HEK293 (cell line): ENCODE measurements at regions not wholly inside any gene's neighbourhood (a gene's known extent, or its start where the extent isn't known, plus 50 kb on each side); places are given as distances from the start of the nearest gene placed in this dataset.

ENCODE experiments used
- CTCF ChIA-PET: fragments of 350-600 bp; formaldehyde crosslinking; extraction: SDS; loops from one replicate; lab custom pipeline; 2021; ENCODE audit warnings: antibody characterized with exemption; lab: Yijun Ruan, JAX
- POLR2A ChIA-PET: fragments of 300-600 bp; formaldehyde crosslinking; extraction: SDS; loops from one replicate; lab custom pipeline; 2020; ENCODE audit warnings: antibody characterized with exemption, inconsistent platforms; lab: Yijun Ruan, JAX
- H3K27ac ChIP-seq: fragments of 200-500 bp; sonication (Bioruptor generic); 2 replicates; pipeline ENCODE4 v1.5.1; 2014; ENCODE audit warnings: low read depth, low read length, control low read depth, inconsistent platforms; ENCODE audit errors: extremely low read depth
- H3K36me3 ChIP-seq, 2 experiments: fragments of 200-500 bp in 1 of 2; sonication (Bioruptor generic) in 1 of 2; 1 replicate in 1 of 2; 2 replicates in 1 of 2; pipeline ENCODE4 v1.5.1; 2014 to 2017; ENCODE audit warnings: inconsistent platforms in 2 of 2, low read length in 2 of 2; ENCODE audit not compliant: control insufficient read depth in 2 of 2, insufficient read depth in 1 of 2
- H3K4me1 ChIP-seq: fragments of 200-500 bp; sonication (Bioruptor generic); 2 replicates; pipeline ENCODE4 v1.5.1; 2014; ENCODE audit warnings: mild to moderate bottlenecking, low read length, inconsistent platforms; ENCODE audit not compliant: control insufficient read depth, insufficient read depth
- H3K4me3 ChIP-seq: 2 replicates; pipeline ENCODE4 v1.5.1; 2011; ENCODE audit warnings: low read depth, mild to moderate bottlenecking, control low read depth, low read length, moderate library complexity
- H3K9me3 ChIP-seq: fragments of 200-500 bp; sonication (Bioruptor generic); 2 replicates; pipeline ENCODE4 v1.5.1; 2014; ENCODE audit warnings: low read depth, low read length, inconsistent platforms; ENCODE audit not compliant: control insufficient read depth, insufficient read depth
- CTCF ChIP-seq: fragments of 450-650 bp; formaldehyde crosslinking; IDR thresholded peaks from 2 replicates; pipeline ENCODE4 v1.5.1; 2016; ENCODE audit warnings: missing biosample characterization, missing genetic modification characterization
- ELK4 ChIP-seq: IDR thresholded peaks from 2 replicates; pipeline ENCODE4 v1.6.1; 2011; ENCODE audit warnings: mild to moderate bottlenecking, low read depth, low read length, borderline replicate concordance
- FEZF1 ChIP-seq: fragments of 450-650 bp; formaldehyde crosslinking; IDR thresholded peaks from 2 replicates; pipeline ENCODE4 v1.5.1; 2016; ENCODE audit warnings: missing biosample characterization, missing genetic modification characterization
- GLI2 ChIP-seq: fragments of 450-650 bp; formaldehyde crosslinking; IDR thresholded peaks from 2 replicates; pipeline ENCODE4; 2017; ENCODE audit warnings: missing biosample characterization, missing genetic modification characterization, low read depth, borderline replicate concordance
- PRDM10 ChIP-seq: fragments of 450-650 bp; formaldehyde crosslinking; IDR thresholded peaks from 2 replicates; pipeline ENCODE4 v1.5.1; 2016; ENCODE audit warnings: missing biosample characterization, missing genetic modification characterization
- REPIN1 ChIP-seq: fragments of 450-650 bp; formaldehyde crosslinking; IDR thresholded peaks from 2 replicates; pipeline ENCODE4 v1.5.1; 2017; ENCODE audit warnings: missing biosample characterization, missing genetic modification characterization, low read depth
- SCRT2 ChIP-seq: fragments of 450-650 bp; formaldehyde crosslinking; IDR thresholded peaks from 2 replicates; pipeline ENCODE4 v1.5.1; 2016; ENCODE audit warnings: missing biosample characterization, missing genetic modification characterization
- ZBTB17 ChIP-seq: fragments of 450-650 bp; formaldehyde crosslinking; IDR thresholded peaks from 2 replicates; pipeline ENCODE4 v1.5.1; 2016; ENCODE audit warnings: missing biosample characterization, missing genetic modification characterization
- ZFP37 ChIP-seq: fragments of 450-650 bp; formaldehyde crosslinking; IDR thresholded peaks from 2 replicates; pipeline ENCODE4 v1.5.1; 2016; ENCODE audit warnings: missing biosample characterization, missing genetic modification characterization
- ZNF391 ChIP-seq: fragments of 450-650 bp; formaldehyde crosslinking; IDR thresholded peaks from 2 replicates; pipeline ENCODE4 v1.5.1; 2016; ENCODE audit warnings: low read depth, missing biosample characterization, missing genetic modification characterization, borderline replicate concordance
- ZNF423 ChIP-seq: fragments of 450-650 bp; formaldehyde crosslinking; IDR thresholded peaks from 2 replicates; pipeline ENCODE4 v1.5.1; 2016; ENCODE audit warnings: missing biosample characterization, missing genetic modification characterization
- ZNF544 ChIP-seq: fragments of 450-650 bp; formaldehyde crosslinking; IDR thresholded peaks from 2 replicates; pipeline ENCODE4 v1.5.0; 2017; ENCODE audit warnings: missing biosample characterization, missing genetic modification characterization
- ZNF596 ChIP-seq: fragments of 450-650 bp; IDR thresholded peaks from 2 replicates; pipeline ENCODE4 v1.5.0; 2018; ENCODE audit warnings: missing biosample characterization, mild to moderate bottlenecking, missing genetic modification characterization, moderate library complexity
- ZNF629 ChIP-seq: fragments of 450-650 bp; formaldehyde crosslinking; IDR thresholded peaks from 2 replicates; pipeline ENCODE4 v1.5.1; 2017; ENCODE audit warnings: missing biosample characterization, missing genetic modification characterization
- ZNF776 ChIP-seq: fragments of 450-650 bp; formaldehyde crosslinking; IDR thresholded peaks from 2 replicates; pipeline ENCODE4 v1.5.0; 2017; ENCODE audit warnings: missing biosample characterization, missing genetic modification characterization, borderline replicate concordance
- ZNF843 ChIP-seq: fragments of 450-650 bp; formaldehyde crosslinking; IDR thresholded peaks from 2 replicates; pipeline ENCODE4 v1.5.1; 2016; ENCODE audit warnings: missing biosample characterization, missing genetic modification characterization

- TF ChIP-seq GLI2: no peak
- TF ChIP-seq PRDM10: peak; percentile 77
- Histone ChIP-seq H3K27ac (no peak overlapping the region), H3K36me3 (no peaks in the 10 kb centered on the region), H3K4me3 (no peak overlapping the region), H3K4me1 (no peaks in the 10 kb centered on the region), H3K9me3 (no peaks in the 10 kb centered on the region)
- POLR2A ChIA-PET: no interaction called here
- CTCF ChIA-PET: interaction anchor here (0.6 to 0.9 kb wide), 3 partner anchors 18 to 628 kb away, joined by 4 to 6 read pairs (median 4); no protein-coding TSS in a partner anchor
These were observed 80.8 kb upstream of the STMND1 start for GRCh38 chr6:17020889-17021538.

GRCh38 chr6:17018425-17018824 lies 83.4 kb upstream of the STMND1 start:
- CTCF ChIA-PET: interaction anchor here (0.6 to 1.2 kb wide), 2 partner anchors 68 to 72 kb away, joined by 3 read pairs; no protein-coding TSS in a partner anchor

GRCh38 chr6:17017416-17017815 lies 84.4 kb upstream of the STMND1 start:
- H3K36me3 ChIP-seq: no peaks in the 10 kb centered on the region
- ChIA-PET POLR2A (no interaction called here), CTCF (interaction anchor here (0.6 kb wide), 2 partner anchors 19 to 1306 kb away, joined by 3 read pairs; no protein-coding TSS in a partner anchor)
- no peak overlapping the region for H3K27ac ChIP-seq
- H3K4me3 ChIP-seq: no peak overlapping the region
- H3K4me1 ChIP-seq: no peaks in the 10 kb centered on the region
- TF ChIP-seq FEZF1: no peak
- no peak for TF ChIP-seq ZNF391 (tag by site-specific recombination)
- TF ChIP-seq ZNF596: no peak
- no peak for TF ChIP-seq ZNF629 (tag by site-specific recombination)
- TF ChIP-seq ZNF423 (tag by site-specific recombination): no peak
- TF ChIP-seq CTCF (tag by site-specific recombination): no peak
- no peak for TF ChIP-seq ZNF843 (tag by site-specific recombination)
- TF ChIP-seq ZFP37: no peak
- no peak for TF ChIP-seq ZNF776 (tag by site-specific recombination)
- no peak for TF ChIP-seq ZNF544
- TF ChIP-seq REPIN1 (tag by site-specific recombination): no peak
- TF ChIP-seq ELK4: no peak
- TF ChIP-seq ZBTB17: no peak
- no peaks in the 10 kb centered on the region for H3K9me3 ChIP-seq

More at GRCh38 chr6:17018425-17018824, 83.4 kb upstream of the STMND1 start:
- H3K4me3 ChIP-seq: no peak overlapping the region
- TF ChIP-seq SCRT2 (tag by site-specific recombination) (0 out of 2 replicates have a peak, but pooled peaks have one; percentile 30), ZFP37 (no peak)
- TF ChIP-seq, all 188 proteins: peak for 1
- no peaks in the 10 kb centered on the region for H3K36me3 ChIP-seq
- H3K9me3 ChIP-seq: no peaks in the 10 kb centered on the region
- H3K4me1 ChIP-seq: no peaks in the 10 kb centered on the region
- H3K27ac ChIP-seq: no peak overlapping the region
- POLR2A ChIA-PET: no interaction called here
